ENCODE measurements at regions not wholly inside any gene's neighbourhood (a gene's known extent, or its start where the extent isn't known, plus 50 kb on each side); places are given as distances from the start of the nearest gene placed in this dataset.

DNA sequence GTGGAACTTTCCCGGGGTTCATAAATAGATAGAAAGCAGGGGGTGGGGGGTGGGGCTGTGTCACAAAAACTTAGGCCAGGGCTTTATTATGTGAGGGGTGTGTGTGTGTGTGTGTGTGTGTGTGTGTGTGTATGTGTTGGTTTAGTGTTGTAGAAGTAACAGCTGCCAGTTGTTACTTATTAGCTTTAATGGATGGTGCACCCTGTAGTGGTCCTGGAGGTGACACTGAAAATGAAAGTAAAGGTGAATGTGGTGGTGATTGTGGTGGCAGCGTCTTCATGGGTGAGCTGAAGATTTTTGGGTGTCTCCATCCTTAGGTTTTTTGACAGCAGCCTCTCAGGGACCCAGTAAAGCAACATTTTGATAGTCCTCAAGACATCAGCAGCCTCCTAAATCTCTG is 449.9 kb downstream of the PDCD6IP start:
- Histone ChIP-seq H3K4me3 (IDR thresholded peaks at IDR 0.05; ENCODE audit: insufficient read depth, low read depth, low read length) (no peak overlapping the region), H3K27me3 (ENCODE audit: insufficient read depth, low read depth) (no peaks in the 10 kb centered on the region), H3K36me3 (ENCODE audit: insufficient read depth) (no peaks in the 10 kb centered on the region), H4K20me1 (ENCODE audit: insufficient read depth) (no peaks in the 10 kb centered on the region), H3K4me2 (peak overlapping the region; percentile 39; the same call in 1 of the 2 replicates), H3K79me2 (ENCODE audit: insufficient read depth, low read depth) (no peaks in the 10 kb centered on the region), H3K9ac (no peak overlapping the region), H2AFZ (ENCODE audit: low read depth) (no peak overlapping the region), H3K4me1 (ENCODE audit: low read depth, poor library complexity, severe bottlenecking) (peaks cover 21% of the 10 kb centered on the region), H3K27ac (no peak overlapping the region)
- TF ChIP-seq CTCF (conservative IDR thresholded peaks at IDR 0.05; ENCODE audit: low read depth, low read length) = no peak

DNA sequence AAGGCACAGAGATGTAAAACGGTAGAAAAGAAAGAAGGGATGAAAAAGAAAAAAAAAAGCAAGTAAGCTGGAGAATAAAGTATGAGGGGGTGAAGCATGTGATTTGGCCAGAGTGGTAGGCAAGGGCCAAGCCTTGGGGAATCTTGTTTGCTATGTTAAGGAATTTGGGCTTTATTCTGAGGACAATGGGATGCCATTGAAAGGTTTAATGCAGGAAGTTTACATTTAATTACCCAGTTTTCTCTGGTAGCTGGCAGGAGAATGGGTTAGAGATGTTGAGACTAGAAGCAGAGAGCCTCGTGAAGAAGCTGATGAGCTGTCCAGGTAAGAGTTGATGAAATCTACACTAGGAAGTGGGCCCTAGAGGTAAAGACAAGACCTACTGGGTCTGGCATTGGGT is 455.9 kb downstream of the PDCD6IP start:
- Histone ChIP-seq H3K79me2 (ENCODE audit: insufficient read depth, low read depth) (no peaks in the 10 kb centered on the region), H3K4me3 (IDR thresholded peaks at IDR 0.05; ENCODE audit: insufficient read depth, low read depth, low read length) (no peak overlapping the region), H3K36me3 (ENCODE audit: insufficient read depth) (no peaks in the 10 kb centered on the region), H3K4me1 (ENCODE audit: low read depth, poor library complexity, severe bottlenecking) (peaks cover 8% of the 10 kb centered on the region), H3K27me3 (ENCODE audit: insufficient read depth, low read depth) (no peaks in the 10 kb centered on the region), H3K4me2 (no peak overlapping the region), H3K9ac (no peak overlapping the region), H3K27ac (no peak overlapping the region), H2AFZ (ENCODE audit: low read depth) (no peak overlapping the region), H4K20me1 (ENCODE audit: insufficient read depth) (no peaks in the 10 kb centered on the region)
- TF ChIP-seq CTCF (conservative IDR thresholded peaks at IDR 0.05; ENCODE audit: low read depth, low read length) = no peak

DNA sequence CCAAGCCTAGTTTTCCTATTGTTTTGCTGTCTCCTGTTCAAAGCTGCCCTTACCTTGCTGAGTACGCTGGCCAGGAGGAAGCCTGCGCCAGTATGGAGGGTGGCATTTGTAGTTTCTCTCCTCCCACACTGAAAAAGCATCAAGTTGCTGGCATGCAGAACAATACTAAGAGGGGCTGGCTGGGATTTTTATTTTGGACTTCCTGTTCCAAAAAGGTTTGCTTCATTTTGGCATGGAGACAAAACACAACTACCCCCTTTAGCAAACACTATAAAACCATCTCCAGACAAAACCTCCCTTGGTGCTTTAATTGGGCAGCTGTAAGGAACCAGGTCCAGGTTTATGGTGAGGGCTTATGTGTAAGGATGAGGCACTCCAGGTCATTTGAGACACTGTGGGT is 457.6 kb downstream of the PDCD6IP start:
- Histone ChIP-seq H3K27me3 (ENCODE audit: insufficient read depth, low read depth) (no peaks in the 10 kb centered on the region), H2AFZ (ENCODE audit: low read depth) (no peak overlapping the region), H3K4me1 (ENCODE audit: low read depth, poor library complexity, severe bottlenecking) (no peaks in the 10 kb centered on the region)

GRCh38 chr3:34256791-34257190 is 458.4 kb downstream of the PDCD6IP start:
- Histone ChIP-seq H2AFZ (ENCODE audit: low read depth) (no peak overlapping the region), H3K36me3 (ENCODE audit: insufficient read depth) (no peaks in the 10 kb centered on the region), H3K27ac (no peak overlapping the region), H3K4me3 (IDR thresholded peaks at IDR 0.05; ENCODE audit: insufficient read depth, low read depth, low read length) (no peak overlapping the region), H3K4me2 (no peak overlapping the region), H3K9ac (no peak overlapping the region), H3K27me3 (ENCODE audit: insufficient read depth, low read depth) (no peaks in the 10 kb centered on the region), H3K79me2 (ENCODE audit: insufficient read depth, low read depth) (no peaks in the 10 kb centered on the region), H4K20me1 (ENCODE audit: insufficient read depth) (no peaks in the 10 kb centered on the region), H3K4me1 (ENCODE audit: low read depth, poor library complexity, severe bottlenecking) (no peaks in the 10 kb centered on the region)
- no peak for TF ChIP-seq CTCF (conservative IDR thresholded peaks at IDR 0.05; ENCODE audit: low read depth, low read length)

More for the DNA sequence above, 457.6 kb downstream of the PDCD6IP start:
- Histone ChIP-seq H3K27ac (no peak overlapping the region), H3K9ac (no peak overlapping the region), H3K36me3 (ENCODE audit: insufficient read depth) (no peaks in the 10 kb centered on the region), H3K4me2 (no peak overlapping the region), H3K79me2 (ENCODE audit: insufficient read depth, low read depth) (no peaks in the 10 kb centered on the region), H4K20me1 (ENCODE audit: insufficient read depth) (no peaks in the 10 kb centered on the region), H3K4me3 (IDR thresholded peaks at IDR 0.05; ENCODE audit: insufficient read depth, low read depth, low read length) (no peak overlapping the region)
- TF ChIP-seq CTCF (conservative IDR thresholded peaks at IDR 0.05; ENCODE audit: low read depth, low read length) = no peak

All from KMS-11 (cell line).